ENCODE measurements at regions not wholly inside any gene's neighbourhood (a gene's known extent, or its start where the extent isn't known, plus 50 kb on each side); places are given as distances from the start of the nearest gene placed in this dataset.
"Not testable (repeated sequence)": the region's sequence is repeated elsewhere in the genome, so short reads cannot be mapped to it uniquely, and the experiment has no call there.

- Histone ChIP-seq H3K36me3 (ENCODE audit: insufficient read depth) (no peaks in the 10 kb centered on the region), H3K27ac (ENCODE audit: low read depth) (no peak overlapping the region), H3K4me1 (ENCODE audit: insufficient read depth) (no peaks in the 10 kb centered on the region), H3K4me3 (ENCODE audit: low read depth, low read length) (no peak overlapping the region)
- no peak for DNase-seq (ENCODE audit: extremely low spot score)
Observed at GRCh38 chrX:76921176-76921575, 493.7 kb downstream of the MAGEE1 start.

DNA sequence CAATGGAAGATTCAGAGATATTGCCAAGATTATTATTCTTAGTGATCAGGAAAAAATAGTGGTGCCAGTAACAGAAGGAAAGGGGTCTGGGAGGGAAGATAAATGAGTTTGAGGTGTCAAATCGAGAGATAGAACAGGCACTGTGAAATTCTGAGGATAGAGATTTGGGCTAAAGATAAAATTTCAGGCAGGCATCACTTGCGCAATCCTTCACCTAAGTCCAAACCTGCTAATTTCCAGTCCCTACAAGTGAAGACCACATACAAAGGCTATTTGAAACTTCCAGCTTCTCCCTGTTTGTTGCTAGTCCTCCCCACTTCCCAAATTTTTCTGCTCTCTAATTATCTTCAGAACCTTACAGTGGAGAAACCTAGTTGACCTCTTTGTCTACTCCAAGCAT lies 494.6 kb downstream of the MAGEE1 start:
- no peak overlapping the region for H3K27ac ChIP-seq (ENCODE audit: low read depth)
- DNase-seq (ENCODE audit: extremely low spot score) = no peak
- H3K4me3 ChIP-seq (ENCODE audit: low read depth, low read length) = no peak overlapping the region
- H3K36me3 ChIP-seq (ENCODE audit: insufficient read depth) = no peaks in the 10 kb centered on the region
- WGBS = 85% methylated on average over 2 of the region's 2 CpGs
- no peaks in the 10 kb centered on the region for H3K4me1 ChIP-seq (ENCODE audit: insufficient read depth)

DNA sequence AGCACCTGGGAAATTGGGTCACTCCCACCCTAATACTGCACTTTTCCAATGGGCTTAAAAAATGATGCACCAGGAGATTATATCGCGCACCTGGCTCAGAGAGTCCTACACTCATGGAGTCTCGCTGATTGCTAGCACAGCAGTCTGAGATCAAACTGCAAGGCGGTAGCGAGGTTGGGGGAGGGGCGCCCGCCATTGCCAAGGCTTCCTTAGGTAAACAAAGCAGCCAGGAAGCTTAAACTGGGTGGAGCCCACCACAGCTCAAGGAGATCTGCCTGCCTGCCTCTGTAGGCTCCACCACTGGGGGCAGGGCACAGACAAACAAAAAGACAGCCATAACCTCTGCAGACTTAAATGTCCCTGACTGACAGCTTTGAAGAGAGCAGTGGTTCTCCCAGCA lies 497.1 kb downstream of the MAGEE1 start:
- WGBS = 85% methylated on average over 7 of the region's 7 CpGs
- not testable (repeated sequence) for H3K4me1 ChIP-seq (ENCODE audit: insufficient read depth); H3K4me3 ChIP-seq (ENCODE audit: low read depth, low read length); DNase-seq (ENCODE audit: extremely low spot score); H3K27ac ChIP-seq (ENCODE audit: low read depth); H3K36me3 ChIP-seq (ENCODE audit: insufficient read depth)

- Histone ChIP-seq H3K36me3 (ENCODE audit: insufficient read depth) (no peaks in the 10 kb centered on the region), H3K27ac (ENCODE audit: low read depth) (no peak overlapping the region), H3K4me3 (ENCODE audit: low read depth, low read length) (no peak overlapping the region), H3K4me1 (ENCODE audit: insufficient read depth) (no peaks in the 10 kb centered on the region)
- DNase-seq (ENCODE audit: extremely low spot score) = no peak
- 83% methylated on average over 6 of the region's 6 CpGs for WGBS
Observed at GRCh38 chrX:76931518-76931917, 504.0 kb downstream of the MAGEE1 start.

DNA sequence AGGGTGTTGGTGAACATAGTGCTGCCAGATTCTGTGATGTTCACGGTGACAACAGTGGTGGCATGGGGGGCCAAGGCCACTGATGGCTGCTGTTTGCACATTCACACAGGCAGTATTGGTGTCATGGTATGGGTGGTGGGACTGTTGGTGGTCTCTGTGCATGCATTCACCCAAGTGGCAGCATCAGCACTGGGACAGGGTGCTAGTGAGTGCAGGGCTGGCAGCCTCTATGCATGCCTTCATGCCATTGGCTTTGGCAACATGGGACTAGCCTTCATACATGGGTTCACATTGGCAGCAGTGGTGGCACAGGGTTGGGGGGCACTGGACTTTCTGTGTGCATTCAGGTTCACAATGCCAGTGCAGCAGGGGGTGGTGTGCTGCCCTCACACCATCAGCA lies 489.7 kb upstream of the FGF16 start:
- Histone ChIP-seq H3K36me3 (ENCODE audit: insufficient read depth) (no peaks in the 10 kb centered on the region), H3K4me1 (ENCODE audit: insufficient read depth) (no peaks in the 10 kb centered on the region), H3K27ac (ENCODE audit: low read depth) (no peak overlapping the region), H3K4me3 (ENCODE audit: low read depth, low read length) (no peak overlapping the region)
- DNase-seq (ENCODE audit: extremely low spot score) = no peak
- 85% methylated on average over 1 of the region's 1 CpG for WGBS

DNA sequence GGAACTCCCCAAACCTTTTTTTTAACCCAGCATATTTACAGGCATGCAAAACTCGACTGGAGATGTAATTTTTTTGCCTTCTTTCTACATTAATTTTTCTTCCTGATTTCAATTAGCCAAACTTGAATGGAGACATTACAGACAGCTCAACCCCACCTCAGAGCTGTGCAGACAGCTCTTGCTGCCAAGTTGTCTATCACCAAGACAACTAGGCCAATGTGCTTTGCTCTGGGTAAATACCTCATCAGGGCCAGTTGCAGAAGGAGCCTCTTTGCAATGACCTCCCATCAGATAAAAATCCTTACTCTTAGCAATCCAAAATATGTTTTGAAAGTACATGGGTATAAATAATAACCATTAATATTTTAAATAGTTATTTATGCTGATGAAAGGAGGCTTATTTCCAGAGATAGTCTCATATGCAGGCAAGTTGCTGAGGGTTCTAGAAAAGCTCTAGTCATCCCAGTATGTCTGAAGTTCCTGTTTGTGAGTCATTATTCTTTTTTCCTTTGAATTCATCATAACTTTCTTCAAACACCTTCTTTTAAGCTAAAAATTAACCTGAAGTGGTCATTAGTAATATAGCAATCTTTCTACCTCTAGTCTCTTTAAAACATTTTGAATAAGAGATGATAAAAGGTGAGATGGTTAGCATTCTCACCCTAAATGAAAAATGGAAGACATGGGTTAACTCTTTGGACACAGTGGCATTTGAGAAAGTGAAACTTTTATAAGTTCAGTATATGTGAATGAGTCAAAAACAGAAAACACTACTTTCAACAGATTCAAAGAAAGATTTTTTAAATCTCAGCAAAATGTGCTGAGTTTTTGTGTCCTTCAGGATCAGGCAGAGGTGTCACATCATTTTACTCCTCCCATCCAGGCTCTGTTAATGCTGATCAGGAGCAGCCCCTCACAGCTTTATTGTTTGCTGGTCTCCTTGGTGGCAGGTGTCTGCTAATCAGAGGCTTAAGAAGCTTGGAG lies 475.5 kb upstream of the FGF16 start:
- no peak overlapping the region for H3K27ac ChIP-seq (ENCODE audit: low read depth)
- H3K36me3 ChIP-seq (ENCODE audit: insufficient read depth) = no peaks in the 10 kb centered on the region
- 42% methylated on average over 1 of the region's 1 CpG for WGBS
- DNase-seq (ENCODE audit: extremely low spot score) = no peak
- no peak overlapping the region for H3K4me3 ChIP-seq (ENCODE audit: low read depth, low read length)
- no peaks in the 10 kb centered on the region for H3K4me1 ChIP-seq (ENCODE audit: insufficient read depth)

GRCh38 chrX:76977452-76977851 lies 469.7 kb upstream of the FGF16 start:
- Histone ChIP-seq H3K4me3 (ENCODE audit: low read depth, low read length) (no peak overlapping the region), H3K36me3 (ENCODE audit: insufficient read depth) (no peaks in the 10 kb centered on the region), H3K27ac (ENCODE audit: low read depth) (no peak overlapping the region), H3K4me1 (ENCODE audit: insufficient read depth) (no peaks in the 10 kb centered on the region)
- 37% methylated on average over 2 of the region's 2 CpGs for WGBS
- no peak for DNase-seq (ENCODE audit: extremely low spot score)

DNA sequence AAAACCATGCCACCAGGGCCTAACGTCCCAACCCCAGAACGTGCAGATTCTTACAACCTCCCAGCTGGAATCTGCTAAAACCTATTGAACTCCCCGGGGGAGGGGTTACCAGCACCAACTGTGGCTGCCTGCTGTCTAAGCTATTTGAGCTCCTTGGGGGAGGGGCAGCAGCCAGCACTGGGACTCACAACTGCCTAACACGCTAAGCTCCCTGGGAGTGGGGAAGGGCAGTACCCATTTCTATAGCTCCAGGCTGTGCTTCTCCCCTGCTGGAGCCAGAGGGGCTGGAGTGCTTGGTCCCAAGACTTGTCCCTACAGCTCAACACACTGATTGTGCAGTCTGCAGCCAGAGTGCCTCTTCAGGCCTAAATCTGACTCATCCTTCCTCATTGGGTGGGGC lies 459.8 kb upstream of the FGF16 start:
- Histone ChIP-seq H3K4me3 (ENCODE audit: low read depth, low read length) (no peak overlapping the region), H3K36me3 (ENCODE audit: insufficient read depth) (no peaks in the 10 kb centered on the region), H3K4me1 (ENCODE audit: insufficient read depth) (no peaks in the 10 kb centered on the region), H3K27ac (ENCODE audit: low read depth) (no peak overlapping the region)
- WGBS = 39% methylated on average over 4 of the region's 4 CpGs
- DNase-seq (ENCODE audit: extremely low spot score) = no peak

DNA sequence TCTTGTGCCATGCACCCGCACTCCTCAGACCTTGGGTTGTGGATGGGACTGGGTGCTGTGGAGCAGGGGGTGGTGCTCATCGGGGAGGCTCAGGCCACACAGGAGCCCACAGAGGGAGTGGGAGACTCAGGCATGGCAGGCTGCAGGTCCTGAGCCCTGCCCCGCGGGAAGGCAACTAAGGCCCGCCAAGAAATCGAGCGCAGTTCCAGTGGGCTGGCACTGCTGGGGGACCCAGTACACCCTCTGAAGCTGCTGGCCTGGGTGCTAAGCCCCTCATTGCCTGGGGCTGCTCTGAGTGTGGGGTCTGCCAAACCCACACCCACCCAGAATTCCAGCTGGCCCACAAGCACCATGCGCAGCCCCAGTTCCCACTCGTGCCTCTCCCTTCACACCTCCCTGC lies 450.5 kb upstream of the FGF16 start:
- Histone ChIP-seq H3K36me3 (ENCODE audit: insufficient read depth) (no peaks in the 10 kb centered on the region), H3K4me1 (ENCODE audit: insufficient read depth) (no peaks in the 10 kb centered on the region), H3K27ac (ENCODE audit: low read depth) (no peak overlapping the region), H3K4me3 (ENCODE audit: low read depth, low read length) (no peak overlapping the region)
- 96% methylated on average over 9 of the region's 9 CpGs for WGBS
- no peak for DNase-seq (ENCODE audit: extremely low spot score)

DNA sequence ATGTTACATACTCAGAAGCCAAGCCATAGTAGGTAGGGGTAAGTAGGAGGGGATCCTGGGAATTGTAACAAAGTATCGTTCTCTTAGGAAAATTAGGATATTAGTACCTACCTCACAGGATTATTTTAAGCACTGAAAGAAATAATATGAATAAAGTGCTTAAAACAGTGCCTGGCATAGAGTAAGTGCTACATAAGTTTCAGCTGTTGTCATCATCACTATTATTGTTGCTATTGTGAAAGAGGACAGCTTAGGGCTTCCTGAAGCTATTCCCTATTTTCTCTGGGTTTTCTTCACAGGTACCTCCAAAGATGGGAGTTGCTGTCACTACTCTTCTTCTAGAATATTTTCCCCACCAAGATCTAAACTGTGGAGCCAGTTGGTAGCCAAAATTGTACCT lies 443.7 kb upstream of the FGF16 start:
- WGBS = 85% methylated on average over 1 of the region's 1 CpG
- Histone ChIP-seq H3K4me1 (ENCODE audit: insufficient read depth) (no peaks in the 10 kb centered on the region), H3K4me3 (ENCODE audit: low read depth, low read length) (no peak overlapping the region), H3K27ac (ENCODE audit: low read depth) (no peak overlapping the region), H3K36me3 (ENCODE audit: insufficient read depth) (no peaks in the 10 kb centered on the region)
- no peak for DNase-seq (ENCODE audit: extremely low spot score)

GRCh38 chrX:77003956-77004355 lies 443.2 kb upstream of the FGF16 start:
- no peaks in the 10 kb centered on the region for H3K36me3 ChIP-seq (ENCODE audit: insufficient read depth)
- no peak overlapping the region for H3K27ac ChIP-seq (ENCODE audit: low read depth)
- H3K4me3 ChIP-seq (ENCODE audit: low read depth, low read length) = no peak overlapping the region
- 59% methylated on average over 3 of the region's 3 CpGs for WGBS
- no peaks in the 10 kb centered on the region for H3K4me1 ChIP-seq (ENCODE audit: insufficient read depth)
- DNase-seq (ENCODE audit: extremely low spot score) = no peak

- Histone ChIP-seq H3K36me3 (ENCODE audit: insufficient read depth) (no peaks in the 10 kb centered on the region), H3K4me3 (ENCODE audit: low read depth, low read length) (no peak overlapping the region), H3K27ac (ENCODE audit: low read depth) (no peak overlapping the region), H3K4me1 (ENCODE audit: insufficient read depth) (no peaks in the 10 kb centered on the region)
- DNase-seq (ENCODE audit: extremely low spot score) = no peak
- 52% methylated on average over 2 of the region's 2 CpGs for WGBS
Observed at GRCh38 chrX:77009691-77010090, 437.5 kb upstream of the FGF16 start.

GRCh38 chrX:77014377-77015372 lies 432.5 kb upstream of the FGF16 start:
- DNase-seq (ENCODE audit: extremely low spot score) = no peak
- Histone ChIP-seq H3K36me3 (ENCODE audit: insufficient read depth) (no peaks in the 10 kb centered on the region), H3K4me1 (ENCODE audit: insufficient read depth) (no peaks in the 10 kb centered on the region), H3K4me3 (ENCODE audit: low read depth, low read length) (no peak overlapping the region), H3K27ac (ENCODE audit: low read depth) (no peak overlapping the region)
- 16% methylated on average over 9 of the region's 9 CpGs for WGBS

DNA sequence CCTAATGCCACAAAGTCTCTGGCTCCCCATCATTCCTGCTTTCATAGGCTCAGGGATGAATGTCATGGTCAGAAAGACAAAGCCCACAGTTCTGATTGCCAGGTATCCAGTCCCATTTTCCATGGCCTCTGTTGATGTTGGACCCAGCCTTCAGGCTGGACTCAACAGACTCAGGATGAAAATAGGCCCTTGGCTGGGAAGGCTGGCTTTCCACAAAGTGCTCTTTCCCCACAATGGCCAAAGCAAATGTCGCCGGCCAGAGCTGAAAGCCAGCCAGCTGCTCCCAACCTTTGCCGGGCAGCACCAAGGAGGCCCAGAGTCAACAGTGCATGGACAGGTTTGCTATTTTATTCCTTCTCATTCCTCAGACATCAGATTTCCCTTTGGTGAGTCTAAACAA lies 430.1 kb upstream of the FGF16 start:
- 60% methylated on average over 3 of the region's 3 CpGs for WGBS
- Histone ChIP-seq H3K4me3 (ENCODE audit: low read depth, low read length) (no peak overlapping the region), H3K36me3 (ENCODE audit: insufficient read depth) (no peaks in the 10 kb centered on the region), H3K27ac (ENCODE audit: low read depth) (no peak overlapping the region), H3K4me1 (ENCODE audit: insufficient read depth) (no peaks in the 10 kb centered on the region)
- DNase-seq (ENCODE audit: extremely low spot score) = no peak
